ENCODE measurements at regions not wholly inside any gene's neighbourhood (a gene's known extent, or its start where the extent isn't known, plus 50 kb on each side); places are given as distances from the start of the nearest gene placed in this dataset.
A peak's percentile ranks its signal among the peaks of the same experiment; 100 is the strongest.

DNA sequence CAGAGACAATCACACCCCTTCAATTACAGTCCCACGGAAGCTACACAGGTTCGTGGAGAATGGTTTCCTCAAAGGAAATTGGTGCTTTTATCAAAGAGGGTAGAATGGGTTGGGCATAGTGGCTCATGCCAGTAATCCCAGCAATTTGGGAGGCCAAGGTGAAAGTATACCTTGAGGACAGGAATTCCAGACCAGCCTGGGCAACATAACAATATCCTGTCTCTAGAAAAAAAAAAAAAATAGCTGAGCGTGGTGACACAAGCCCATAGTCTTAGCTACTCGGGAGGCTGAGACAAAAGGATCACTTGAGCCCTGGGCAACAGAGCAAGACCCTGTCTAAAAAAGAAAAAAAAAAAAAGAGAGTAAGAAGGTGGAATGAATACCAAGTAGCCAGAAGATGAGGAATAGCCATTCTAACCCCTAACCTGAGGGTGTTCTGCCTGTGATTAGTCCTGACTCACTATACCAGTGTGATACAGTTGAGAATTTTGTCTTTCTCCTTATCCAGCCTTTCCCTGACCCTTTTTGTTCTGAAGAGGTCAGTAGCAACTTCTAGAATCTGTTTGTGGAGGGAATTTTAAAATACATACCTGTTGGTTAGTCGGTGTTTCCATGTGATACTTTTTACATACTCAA is 283.2 kb downstream of the MREG start:
- CTCF ChIA-PET, result no interaction called here
- no peak for DNase-seq
- Histone ChIP-seq H3K27me3 (ENCODE audit: control insufficient read depth in 2 of 2, insufficient read depth in 2 of 2, low read length in 2 of 2) (no peaks in the 10 kb centered on the region), H3K4me1 (ENCODE audit: control insufficient read depth in 2 of 2, insufficient read depth in 2 of 2, low read length in 2 of 2) (no peaks in the 10 kb centered on the region), H3K4me3 (ENCODE audit: low read length) (no peak overlapping the region), H3K27ac (ENCODE audit: low read depth, low read length) (no peak overlapping the region), H3K36me3 (ENCODE audit: control insufficient read depth in 2 of 3, insufficient read depth in 3 of 3, low read length in 3 of 3) (no peaks in the 10 kb centered on the region), H3K9me3 (ENCODE audit: control insufficient read depth in 2 of 3, low read length in 3 of 3) (no peaks in the 10 kb centered on the region)
- Mint-ChIP-seq H3K27me3 (peaks cover 0 to 16% (median 2%) of the 10 kb centered on the region in 5 donors), H3K4me3 (no peak overlapping the region), H3K9me3 (peaks cover 0 to 8% (median 0%) of the 10 kb centered on the region in 11 donors), H3K36me3 (peaks cover 0 to 5% (median 0%) of the 10 kb centered on the region in 5 donors), H3K27ac (no peak overlapping the region), H3K4me1 (peaks cover 0 to 11% (median 5%) of the 10 kb centered on the region in 7 donors)
- ATAC-seq, result no peak
- POLR2A ChIA-PET, result no interaction called here
- intact Hi-C loops (cut with micrococcal nuclease), result no loop called here

DNA sequence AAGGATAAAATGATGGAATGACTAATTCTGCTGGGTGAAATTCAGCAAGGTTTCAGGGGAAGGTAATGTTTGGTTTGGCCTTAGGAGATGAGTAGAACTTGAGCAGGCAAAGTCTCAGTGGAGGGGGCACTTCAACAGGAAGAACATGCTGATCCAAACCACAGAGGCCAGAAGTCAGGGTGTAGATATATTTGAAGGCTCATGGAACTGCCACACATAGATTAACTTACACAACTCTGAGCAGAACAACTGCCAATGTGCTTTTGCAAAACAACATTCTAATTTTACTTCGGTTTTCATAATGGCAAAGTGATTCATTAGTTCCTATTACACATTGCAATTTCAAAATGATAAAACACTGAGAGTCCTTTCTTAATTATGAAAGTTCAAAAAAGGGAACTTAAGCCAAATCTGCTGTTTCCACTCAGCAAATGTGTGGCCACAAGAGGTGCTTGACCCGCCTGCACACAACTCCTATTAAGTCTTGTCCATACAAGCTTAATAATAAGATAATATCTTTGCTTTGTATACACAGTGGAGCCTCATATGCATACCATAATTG is 284.8 kb downstream of the MREG start:
- H3K9me3 Mint-ChIP-seq, result peaks cover 0 to 8% (median 0%) of the 10 kb centered on the region in 11 donors

GRCh38 chr2:215727507-215728503 is 285.5 kb downstream of the MREG start:
- peaks cover 0 to 21% (median 3%) of the 10 kb centered on the region in 5 donors for H3K27me3 Mint-ChIP-seq
- no peaks in the 10 kb centered on the region for H3K27me3 ChIP-seq (ENCODE audit: control insufficient read depth in 2 of 2, insufficient read depth in 2 of 2, low read length in 2 of 2)
- no peak overlapping the region for H3K4me3 Mint-ChIP-seq
- H3K36me3 ChIP-seq (ENCODE audit: control insufficient read depth in 2 of 3, insufficient read depth in 3 of 3, low read length in 3 of 3), result no peaks in the 10 kb centered on the region
- peaks cover 0 to 11% (median 5%) of the 10 kb centered on the region in 7 donors for H3K4me1 Mint-ChIP-seq
- no peak for DNase-seq
- H3K9me3 Mint-ChIP-seq, result peaks cover 0 to 6% (median 0%) of the 10 kb centered on the region in 11 donors
- H3K4me3 ChIP-seq (ENCODE audit: low read length), result no peak overlapping the region
- intact Hi-C loops (cut with micrococcal nuclease), result no loop called here
- no peak overlapping the region for H3K27ac ChIP-seq (ENCODE audit: low read depth, low read length)
- no peaks in the 10 kb centered on the region for H3K4me1 ChIP-seq (ENCODE audit: control insufficient read depth in 2 of 2, insufficient read depth in 2 of 2, low read length in 2 of 2)
- no peak overlapping the region for H3K27ac Mint-ChIP-seq
- no peak for ATAC-seq
- H3K9me3 ChIP-seq (ENCODE audit: control insufficient read depth in 2 of 3, low read length in 3 of 3), result no peaks in the 10 kb centered on the region
- ChIA-PET POLR2A (no interaction called here), CTCF (no interaction called here)
- peaks cover 0 to 1% (median 0%) of the 10 kb centered on the region in 5 donors for H3K36me3 Mint-ChIP-seq

More for the DNA sequence above, 284.8 kb downstream of the MREG start:
- no peak overlapping the region for H3K4me3 Mint-ChIP-seq
- peaks cover 0 to 5% (median 0%) of the 10 kb centered on the region in 5 donors for H3K36me3 Mint-ChIP-seq
- H3K36me3 ChIP-seq (ENCODE audit: control insufficient read depth in 2 of 3, insufficient read depth in 3 of 3, low read length in 3 of 3), result no peaks in the 10 kb centered on the region
- no peak overlapping the region for H3K4me3 ChIP-seq (ENCODE audit: low read length)
- POLR2A ChIA-PET, result no interaction called here
- CTCF ChIA-PET, result no interaction called here
- no peaks in the 10 kb centered on the region for H3K27me3 ChIP-seq (ENCODE audit: control insufficient read depth in 2 of 2, insufficient read depth in 2 of 2, low read length in 2 of 2)
- ATAC-seq, result peak; percentile 80
- no peak for DNase-seq
- H3K27me3 Mint-ChIP-seq, result peaks cover 0 to 21% (median 3%) of the 10 kb centered on the region in 5 donors
- peaks cover 0 to 11% (median 5%) of the 10 kb centered on the region in 7 donors for H3K4me1 Mint-ChIP-seq
- intact Hi-C loops (cut with micrococcal nuclease), result no loop called here
- no peak overlapping the region for H3K27ac ChIP-seq (ENCODE audit: low read depth, low read length)
- H3K27ac Mint-ChIP-seq, result no peak overlapping the region
- H3K4me1 ChIP-seq (ENCODE audit: control insufficient read depth in 2 of 2, insufficient read depth in 2 of 2, low read length in 2 of 2), result no peaks in the 10 kb centered on the region
- H3K9me3 ChIP-seq (ENCODE audit: control insufficient read depth in 2 of 3, low read length in 3 of 3), result no peaks in the 10 kb centered on the region

- CTCF ChIA-PET, result interaction anchor here (0.6 kb wide), 1 partner anchor 40 kb away, joined by 5 read pairs; no protein-coding TSS in a partner anchor
- POLR2A ChIA-PET, result no interaction called here
- Histone ChIP-seq H3K27ac (ENCODE audit: low read depth, low read length) (no peak overlapping the region), H3K9me3 (ENCODE audit: control insufficient read depth in 2 of 3, low read length in 3 of 3) (no peaks in the 10 kb centered on the region), H3K4me3 (ENCODE audit: low read length) (no peak overlapping the region), H3K36me3 (ENCODE audit: control insufficient read depth in 2 of 3, insufficient read depth in 3 of 3, low read length in 3 of 3) (no peaks in the 10 kb centered on the region), H3K27me3 (ENCODE audit: control insufficient read depth in 2 of 2, insufficient read depth in 2 of 2, low read length in 2 of 2) (no peaks in the 10 kb centered on the region), H3K4me1 (ENCODE audit: control insufficient read depth in 2 of 2, insufficient read depth in 2 of 2, low read length in 2 of 2) (no peaks in the 10 kb centered on the region)
- DNase-seq (no peak), ATAC-seq (no peak)
- H3K4me3 Mint-ChIP-seq, result no peak overlapping the region
- H3K9me3 Mint-ChIP-seq, result peaks cover 0 to 4% (median 0%) of the 10 kb centered on the region in 11 donors
- H3K4me1 Mint-ChIP-seq, result peaks cover 0 to 11% (median 5%) of the 10 kb centered on the region in 7 donors
- peaks cover 0 to 20% (median 3%) of the 10 kb centered on the region in 5 donors for H3K27me3 Mint-ChIP-seq
- peak overlapping the region in 1 of 9 donors; percentile 29 for H3K27ac Mint-ChIP-seq
- no peaks in the 10 kb centered on the region for H3K36me3 Mint-ChIP-seq
- intact Hi-C loops (cut with micrococcal nuclease), result no loop called here
Observed at GRCh38 chr2:215726070-215726469, 287.3 kb downstream of the MREG start.

DNA sequence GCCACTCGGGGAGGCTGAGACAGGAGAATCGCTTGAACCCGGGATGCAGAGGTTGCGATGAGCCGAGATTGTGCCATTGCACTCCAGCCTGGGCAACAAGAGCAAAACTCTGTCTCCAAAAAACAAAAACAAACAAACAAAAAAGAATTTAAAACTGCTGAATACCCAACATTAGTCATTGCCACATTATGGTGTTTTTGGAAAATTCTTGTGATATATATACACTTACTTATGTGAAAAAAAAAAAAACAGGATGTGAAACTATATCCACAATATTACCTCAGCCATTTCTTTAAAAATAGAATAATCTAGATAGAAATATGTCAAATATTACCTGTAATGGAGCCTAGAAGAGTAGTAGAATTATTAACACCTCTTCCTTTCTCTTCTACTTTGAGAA is 288.3 kb upstream of the FN1 start:
- no peak overlapping the region for H3K4me3 ChIP-seq (ENCODE audit: low read length)
- ChIA-PET CTCF (no interaction called here), POLR2A (no interaction called here)
- H3K27ac Mint-ChIP-seq, result no peak overlapping the region
- H3K9me3 ChIP-seq (ENCODE audit: control insufficient read depth in 2 of 3, low read length in 3 of 3), result no peaks in the 10 kb centered on the region
- peaks cover 0 to 11% (median 5%) of the 10 kb centered on the region in 7 donors for H3K4me1 Mint-ChIP-seq
- no peak overlapping the region for H3K4me3 Mint-ChIP-seq
- no peaks in the 10 kb centered on the region for H3K27me3 ChIP-seq (ENCODE audit: control insufficient read depth in 2 of 2, insufficient read depth in 2 of 2, low read length in 2 of 2)
- H3K9me3 Mint-ChIP-seq, result peaks cover 0 to 4% (median 0%) of the 10 kb centered on the region in 11 donors
- DNase-seq, result no peak
- no peaks in the 10 kb centered on the region for H3K36me3 Mint-ChIP-seq
- intact Hi-C loops (cut with micrococcal nuclease), result no loop called here
- H3K27me3 Mint-ChIP-seq, result peaks cover 0 to 17% (median 3%) of the 10 kb centered on the region in 5 donors
- no peaks in the 10 kb centered on the region for H3K4me1 ChIP-seq (ENCODE audit: control insufficient read depth in 2 of 2, insufficient read depth in 2 of 2, low read length in 2 of 2)
- H3K27ac ChIP-seq (ENCODE audit: low read depth, low read length), result no peak overlapping the region
- ATAC-seq, result peak; percentile 24
- H3K36me3 ChIP-seq (ENCODE audit: control insufficient read depth in 2 of 3, insufficient read depth in 3 of 3, low read length in 3 of 3), result no peaks in the 10 kb centered on the region

DNA sequence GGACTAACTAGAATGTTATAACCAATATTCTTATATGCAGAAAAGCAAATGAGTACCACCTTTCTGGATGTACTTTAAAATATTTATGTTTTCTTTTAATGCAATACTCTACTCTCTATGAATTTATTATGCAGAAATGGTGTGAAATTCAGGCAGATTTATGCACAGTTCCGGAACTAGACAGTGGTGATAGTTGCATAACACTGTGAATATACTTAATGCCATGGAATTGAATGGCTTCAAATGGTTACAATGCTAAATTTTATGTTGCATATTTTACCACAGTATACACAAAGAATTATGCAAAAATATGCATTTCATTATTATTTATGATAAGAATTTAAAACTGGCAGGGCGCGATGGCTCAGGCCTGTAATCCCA is 287.8 kb upstream of the FN1 start:
- POLR2A ChIA-PET, result no interaction called here
- CTCF ChIA-PET, result no interaction called here
- intact Hi-C loops (cut with micrococcal nuclease), result no loop called here
- H3K27me3 Mint-ChIP-seq, result peaks cover 0 to 17% (median 3%) of the 10 kb centered on the region in 5 donors
- Histone ChIP-seq H3K4me3 (ENCODE audit: low read length) (no peak overlapping the region), H3K27me3 (ENCODE audit: control insufficient read depth in 2 of 2, insufficient read depth in 2 of 2, low read length in 2 of 2) (no peaks in the 10 kb centered on the region), H3K27ac (ENCODE audit: low read depth, low read length) (no peak overlapping the region), H3K4me1 (ENCODE audit: control insufficient read depth in 2 of 2, insufficient read depth in 2 of 2, low read length in 2 of 2) (no peaks in the 10 kb centered on the region), H3K9me3 (ENCODE audit: control insufficient read depth in 2 of 3, low read length in 3 of 3) (no peaks in the 10 kb centered on the region), H3K36me3 (ENCODE audit: control insufficient read depth in 2 of 3, insufficient read depth in 3 of 3, low read length in 3 of 3) (no peaks in the 10 kb centered on the region)
- peaks cover 0 to 4% (median 0%) of the 10 kb centered on the region in 11 donors for H3K9me3 Mint-ChIP-seq
- no peak overlapping the region for H3K4me3 Mint-ChIP-seq
- no peaks in the 10 kb centered on the region for H3K36me3 Mint-ChIP-seq
- no peak overlapping the region for H3K27ac Mint-ChIP-seq
- DNase-seq, result no peak
- ATAC-seq, result no peak
- H3K4me1 Mint-ChIP-seq, result peaks cover 0 to 11% (median 5%) of the 10 kb centered on the region in 7 donors

All from naive thymus-derived CD4-positive, alpha-beta T cell (primary cell).